ENCODE measurements at regions not wholly inside any gene's neighbourhood (a gene's known extent, or its start where the extent isn't known, plus 50 kb on each side); places are given as distances from the start of the nearest gene placed in this dataset.

DNA sequence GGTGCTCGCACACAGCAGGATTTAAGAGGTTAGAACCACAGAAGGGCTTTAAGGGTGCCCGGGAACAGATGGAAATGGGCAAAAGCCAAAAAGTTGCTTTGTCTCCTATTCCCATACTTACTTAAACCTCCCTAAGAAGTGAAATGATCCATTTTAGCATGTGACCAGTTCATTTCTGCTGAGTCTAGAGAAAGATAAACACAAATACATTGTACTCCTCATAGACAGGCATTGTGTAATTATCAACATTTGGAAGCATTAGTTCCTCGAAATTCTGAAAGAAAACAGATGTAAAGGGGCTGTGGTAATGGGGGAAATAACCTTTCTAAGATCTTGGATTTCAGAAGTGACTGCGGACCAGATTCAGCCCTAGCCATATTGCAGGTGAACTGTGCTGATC lies 178.3 kb downstream of the CYB561 start:
- TF ChIP-seq, protein P1, sequence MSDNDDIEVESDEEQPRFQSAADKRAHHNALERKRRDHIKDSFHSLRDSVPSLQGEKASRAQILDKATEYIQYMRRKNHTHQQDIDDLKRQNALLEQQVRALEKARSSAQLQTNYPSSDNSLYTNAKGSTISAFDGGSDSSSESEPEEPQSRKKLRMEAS (IDR thresholded peaks at IDR 0.05), result no peak
- TF ChIP-seq EP300 (IDR thresholded peaks at IDR 0.05; ENCODE audit: borderline replicate concordance) (no peak), CREB1 (IDR thresholded peaks at IDR 0.05; ENCODE audit: low read depth) (no peak), EGR1 (IDR thresholded peaks at IDR 0.05) (no peak), YY1 (IDR thresholded peaks at IDR 0.05; ENCODE audit: low read depth) (no peak), RAD21 (IDR thresholded peaks at IDR 0.05; ENCODE audit: low read depth) (no peak), CEBPB (IDR thresholded peaks at IDR 0.05) (no peak), TAF1 (IDR thresholded peaks at IDR 0.05; ENCODE audit: low read depth) (no peak), FOXM1 (IDR thresholded peaks at IDR 0.05; ENCODE audit: borderline replicate concordance, low read depth) (no peak), TEAD4 (IDR thresholded peaks at IDR 0.05) (no peak), TCF12 (IDR thresholded peaks at IDR 0.05; ENCODE audit: low read depth) (no peak), ZBTB7A (IDR thresholded peaks at IDR 0.05; ENCODE audit: low read depth) (no peak)
- TF ChIP-seq, protein P2, sequence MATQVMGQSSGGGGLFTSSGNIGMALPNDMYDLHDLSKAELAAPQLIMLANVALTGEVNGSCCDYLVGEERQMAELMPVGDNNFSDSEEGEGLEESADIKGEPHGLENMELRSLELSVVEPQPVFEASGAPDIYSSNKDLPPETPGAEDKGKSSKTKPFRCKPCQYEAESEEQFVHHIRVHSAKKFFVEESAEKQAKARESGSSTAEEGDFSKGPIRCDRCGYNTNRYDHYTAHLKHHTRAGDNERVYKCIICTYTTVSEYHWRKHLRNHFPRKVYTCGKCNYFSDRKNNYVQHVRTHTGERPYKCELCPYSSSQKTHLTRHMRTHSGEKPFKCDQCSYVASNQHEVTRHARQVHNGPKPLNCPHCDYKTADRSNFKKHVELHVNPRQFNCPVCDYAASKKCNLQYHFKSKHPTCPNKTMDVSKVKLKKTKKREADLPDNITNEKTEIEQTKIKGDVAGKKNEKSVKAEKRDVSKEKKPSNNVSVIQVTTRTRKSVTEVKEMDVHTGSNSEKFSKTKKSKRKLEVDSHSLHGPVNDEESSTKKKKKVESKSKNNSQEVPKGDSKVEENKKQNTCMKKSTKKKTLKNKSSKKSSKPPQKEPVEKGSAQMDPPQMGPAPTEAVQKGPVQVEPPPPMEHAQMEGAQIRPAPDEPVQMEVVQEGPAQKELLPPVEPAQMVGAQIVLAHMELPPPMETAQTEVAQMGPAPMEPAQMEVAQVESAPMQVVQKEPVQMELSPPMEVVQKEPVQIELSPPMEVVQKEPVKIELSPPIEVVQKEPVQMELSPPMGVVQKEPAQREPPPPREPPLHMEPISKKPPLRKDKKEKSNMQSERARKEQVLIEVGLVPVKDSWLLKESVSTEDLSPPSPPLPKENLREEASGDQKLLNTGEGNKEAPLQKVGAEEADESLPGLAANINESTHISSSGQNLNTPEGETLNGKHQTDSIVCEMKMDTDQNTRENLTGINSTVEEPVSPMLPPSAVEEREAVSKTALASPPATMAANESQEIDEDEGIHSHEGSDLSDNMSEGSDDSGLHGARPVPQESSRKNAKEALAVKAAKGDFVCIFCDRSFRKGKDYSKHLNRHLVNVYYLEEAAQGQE (IDR thresholded peaks at IDR 0.05; ENCODE audit: low read depth), result no peak
